ENCODE measurements at regions not wholly inside any gene's neighbourhood (a gene's known extent, or its start where the extent isn't known, plus 50 kb on each side); places are given as distances from the start of the nearest gene placed in this dataset.
"Not testable (repeated sequence)": the region's sequence is repeated elsewhere in the genome, so short reads cannot be mapped to it uniquely, and the experiment has no call there.

DNA sequence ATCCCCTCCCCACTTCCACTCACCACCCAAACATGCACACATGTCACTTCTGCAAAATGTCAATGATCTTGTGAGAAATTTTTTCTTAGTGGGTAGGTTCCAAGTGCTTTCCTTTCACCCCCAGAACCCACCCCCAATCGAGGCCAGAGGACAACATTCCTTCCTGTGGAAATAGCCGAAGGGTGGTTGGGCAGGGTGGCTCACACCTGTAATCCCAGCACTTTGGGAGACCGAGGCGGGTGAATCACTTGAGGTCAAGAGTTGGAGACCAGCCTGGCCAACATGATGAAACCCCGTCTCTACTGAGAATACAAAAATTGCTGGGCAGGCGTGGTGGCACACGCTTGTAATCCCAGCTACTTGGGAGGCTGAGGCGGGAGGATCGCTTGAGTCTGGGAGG is 208.7 kb downstream of the RAB11FIP4 start:
- ATAC-seq; intact Hi-C loops (cut with DNase I); DNase-seq (ENCODE audit: low spot score): not testable (repeated sequence)

DNA sequence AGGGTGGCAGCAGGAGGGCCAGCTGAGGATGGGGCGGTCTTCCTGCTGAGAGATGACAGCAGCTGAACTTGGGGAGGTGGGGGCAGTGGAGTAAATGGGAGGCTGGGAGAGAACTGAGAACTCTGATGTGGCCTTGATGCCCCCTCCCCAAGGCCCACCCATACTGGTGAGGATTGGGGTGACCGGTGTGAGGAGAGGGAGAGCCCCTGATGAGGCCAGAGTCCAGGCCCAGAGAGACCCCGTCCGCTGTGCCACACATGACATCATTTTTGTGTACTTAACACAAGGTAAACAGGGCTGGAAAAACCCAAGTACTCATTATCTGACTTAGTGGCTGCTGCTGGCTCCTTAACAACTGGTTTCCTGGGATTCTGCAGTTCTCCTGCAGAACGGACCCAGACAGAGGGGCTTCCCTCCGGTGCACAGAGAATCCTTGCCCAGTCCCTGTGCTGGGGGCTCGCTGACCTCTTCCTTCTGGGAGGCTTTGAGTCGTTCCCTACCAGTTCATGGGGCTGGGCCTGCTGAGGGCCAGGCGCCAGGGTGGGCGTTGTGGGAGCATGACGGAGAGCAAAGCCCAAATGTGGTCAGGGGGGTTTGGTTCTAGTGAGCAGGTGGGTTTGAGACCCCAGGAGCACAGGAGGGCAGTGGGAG is 207.6 kb downstream of the RAB11FIP4 start:
- DNase-seq (ENCODE audit: low spot score) (no peak), ATAC-seq (no peak)
- intact Hi-C loops (cut with DNase I) = no loop called here

DNA sequence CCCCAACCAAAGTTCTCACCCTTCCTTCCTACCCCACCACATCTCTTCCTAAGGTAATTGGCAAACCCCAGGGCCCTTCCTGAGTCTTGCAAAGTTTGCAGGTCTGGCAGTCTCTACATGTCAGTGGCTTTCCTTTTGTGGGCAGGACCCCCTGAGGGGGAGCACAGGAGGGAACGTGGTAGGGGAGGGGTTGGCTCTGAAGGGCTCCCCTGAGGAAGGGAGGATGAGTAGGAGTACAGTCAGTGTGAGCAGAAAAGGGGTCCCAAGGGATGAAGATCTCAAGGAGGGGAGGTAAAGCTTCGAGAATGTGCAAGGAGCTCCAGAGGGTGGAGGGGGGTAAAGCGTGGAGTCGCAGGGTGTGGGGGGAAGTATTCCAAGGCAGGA is 206.9 kb downstream of the RAB11FIP4 start:
- ATAC-seq = no peak
- intact Hi-C loops (cut with DNase I) = no loop called here
- no peak for DNase-seq (ENCODE audit: low spot score)

DNA sequence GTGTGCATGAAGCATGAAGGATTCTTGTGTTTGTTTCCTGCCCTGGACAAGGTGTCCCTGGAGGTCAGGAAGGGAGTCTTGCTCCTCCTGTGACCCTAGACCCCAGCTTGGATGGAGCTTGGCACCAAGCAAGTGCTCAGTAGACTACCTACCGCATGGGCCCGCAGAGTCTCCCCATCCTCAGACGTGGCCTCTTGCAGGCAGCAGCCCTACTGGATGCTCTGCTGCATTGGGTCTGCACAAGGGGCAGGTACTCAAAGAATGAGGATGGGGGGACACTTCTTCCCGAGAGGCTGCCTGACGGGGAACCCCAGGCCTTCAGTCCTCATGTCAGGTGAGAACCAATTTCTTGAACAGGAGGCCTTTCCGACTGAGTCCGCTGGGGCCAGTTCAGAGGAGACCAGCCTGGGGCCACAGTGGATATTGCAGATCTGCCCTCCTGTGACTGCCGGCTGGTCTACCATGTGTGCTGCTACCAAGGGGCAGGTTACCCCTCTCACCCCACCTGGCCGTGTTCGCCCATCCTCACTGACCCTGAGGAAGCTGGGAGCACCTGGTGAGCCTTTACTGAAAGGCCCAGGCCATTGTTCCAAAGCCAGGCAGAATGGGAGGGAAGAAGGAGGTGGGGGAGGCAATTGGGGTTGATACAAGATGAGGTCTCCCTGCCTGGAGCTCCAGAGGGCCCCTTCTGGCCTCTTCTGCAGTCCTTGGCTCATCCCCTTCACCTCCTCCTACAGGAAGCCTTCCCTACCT is 206.3 kb downstream of the RAB11FIP4 start:
- intact Hi-C loops (cut with DNase I) = no loop called here
- DNase-seq (ENCODE audit: low spot score) (no peak), ATAC-seq (no peak)

DNA sequence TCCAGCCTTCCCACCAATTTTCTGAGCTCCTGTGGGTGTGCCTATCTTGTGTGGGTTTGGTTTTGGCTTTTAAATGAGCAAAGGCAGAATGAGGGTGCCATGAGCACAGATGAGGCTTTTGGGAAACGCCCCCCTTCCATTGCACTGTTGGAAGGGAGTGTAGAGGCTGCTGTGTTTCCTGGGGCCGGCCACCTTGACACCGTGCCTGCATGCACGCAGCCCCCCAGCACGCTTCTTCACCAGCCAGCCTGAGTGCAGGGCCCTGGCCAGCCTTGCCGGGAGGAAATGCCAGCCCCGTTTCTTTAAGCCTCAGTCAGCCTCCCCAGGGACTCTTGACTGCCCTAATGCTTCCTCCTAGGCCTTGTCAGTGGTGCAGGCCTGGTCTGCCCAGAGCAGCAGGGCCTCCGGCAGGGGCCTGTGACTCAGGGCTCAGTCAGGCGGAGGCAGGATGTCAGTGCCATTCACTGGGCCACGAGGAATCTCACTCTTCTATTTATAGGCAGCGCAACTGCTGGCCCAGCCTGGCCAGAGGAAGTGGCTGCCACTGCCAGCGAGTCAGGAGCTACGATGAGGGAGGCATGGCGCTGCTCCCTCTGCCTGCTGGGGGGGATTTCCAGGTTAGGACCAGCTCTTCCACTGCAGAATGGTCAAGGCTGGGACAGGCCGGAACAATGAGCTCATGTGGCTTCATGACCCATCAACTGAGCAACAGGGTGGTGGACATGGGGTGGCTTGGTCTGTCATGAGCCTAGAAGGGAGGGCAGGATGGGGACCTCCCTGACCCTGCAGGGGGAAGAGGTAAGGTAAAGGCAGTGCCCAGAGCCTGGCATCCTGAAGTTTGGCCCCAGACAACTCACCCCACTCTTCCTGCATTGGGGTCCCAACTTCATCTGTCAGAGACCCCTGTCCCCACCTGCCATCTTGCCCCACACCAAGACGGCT is 205.2 kb downstream of the RAB11FIP4 start:
- ATAC-seq = peak; percentile 88
- peak; percentile 72 for DNase-seq (ENCODE audit: low spot score)
- intact Hi-C loops (cut with DNase I) = no loop called here

DNA sequence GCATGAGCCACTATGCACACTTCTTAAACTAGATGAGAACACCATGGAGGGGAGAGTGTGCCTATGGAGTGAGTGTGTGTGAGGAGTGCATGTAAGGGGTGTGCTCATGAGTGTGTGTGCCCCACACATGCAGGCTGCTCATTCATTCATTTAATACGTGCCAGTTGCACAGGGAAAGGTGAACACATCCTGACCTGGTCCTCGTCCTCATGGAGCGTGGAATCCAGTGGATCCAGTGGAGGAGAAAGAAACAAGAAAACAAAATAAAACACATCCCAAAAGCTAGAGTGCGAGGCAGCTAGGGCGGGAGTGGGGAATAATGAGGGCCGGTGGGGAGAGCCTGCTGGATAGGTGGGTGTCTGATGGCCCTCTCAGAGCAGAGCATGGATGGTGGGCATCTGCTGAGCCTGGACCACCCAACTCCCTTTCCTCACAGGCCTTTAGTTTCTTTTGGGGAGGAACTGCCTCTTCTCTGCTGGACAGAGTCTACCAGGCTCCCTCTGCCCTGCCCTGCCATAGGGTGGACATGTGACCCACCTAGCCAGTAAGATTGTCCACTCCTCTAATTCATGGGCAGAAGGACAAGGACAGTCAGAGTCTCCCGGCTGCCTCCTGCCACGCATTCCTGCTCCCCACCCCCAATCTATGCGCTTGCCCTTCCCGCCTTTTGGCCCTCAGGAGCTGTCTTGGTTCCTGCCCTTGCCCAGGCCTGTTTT is 204.3 kb downstream of the RAB11FIP4 start:
- intact Hi-C loops (cut with DNase I) = no loop called here
- no peak for DNase-seq (ENCODE audit: low spot score)
- ATAC-seq = peak; percentile 25

DNA sequence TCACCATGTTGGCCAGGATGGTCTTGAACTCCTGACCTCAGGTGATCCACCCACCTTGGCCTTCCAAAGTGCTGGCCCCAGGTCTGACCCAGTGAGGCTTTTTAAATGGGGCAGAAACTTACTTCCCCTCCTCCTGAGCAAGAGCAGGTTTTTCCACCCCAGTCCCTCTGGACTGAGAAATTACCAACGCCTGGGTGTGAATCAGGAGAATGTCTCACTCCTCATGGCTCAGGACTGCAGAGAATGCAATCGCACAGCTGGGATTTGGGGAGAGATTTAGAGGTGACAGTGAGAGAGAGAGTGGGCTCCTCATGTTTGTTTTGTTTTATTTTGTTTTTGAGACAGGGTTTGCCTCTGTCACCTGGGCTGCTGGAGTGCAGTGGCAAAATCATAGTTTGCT is 203.6 kb downstream of the RAB11FIP4 start:
- DNase-seq (ENCODE audit: low spot score) (no peak), ATAC-seq (no peak)
- intact Hi-C loops (cut with DNase I) = no loop called here

DNA sequence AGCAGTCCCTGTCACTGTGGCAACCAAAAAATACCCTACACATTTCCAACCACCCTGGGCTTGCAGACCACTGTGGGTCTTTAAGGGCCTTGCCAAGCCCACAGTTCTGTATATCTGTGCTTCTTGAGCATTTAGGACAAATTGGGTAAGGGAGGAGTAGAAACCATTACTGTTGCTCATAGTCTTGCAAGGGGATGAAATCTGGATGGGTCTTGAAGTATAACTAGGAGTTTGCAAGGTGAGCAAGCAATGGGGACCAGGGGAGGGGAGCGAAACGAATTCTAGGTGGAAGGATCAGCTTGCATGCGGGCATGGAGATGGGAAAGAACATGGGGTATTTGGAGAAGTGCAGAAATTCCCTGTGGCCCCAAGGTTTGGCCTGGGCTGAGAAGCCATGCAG is 202.9 kb downstream of the RAB11FIP4 start:
- no peak for ATAC-seq
- intact Hi-C loops (cut with DNase I) = no loop called here
- DNase-seq (ENCODE audit: low spot score) = no peak

DNA sequence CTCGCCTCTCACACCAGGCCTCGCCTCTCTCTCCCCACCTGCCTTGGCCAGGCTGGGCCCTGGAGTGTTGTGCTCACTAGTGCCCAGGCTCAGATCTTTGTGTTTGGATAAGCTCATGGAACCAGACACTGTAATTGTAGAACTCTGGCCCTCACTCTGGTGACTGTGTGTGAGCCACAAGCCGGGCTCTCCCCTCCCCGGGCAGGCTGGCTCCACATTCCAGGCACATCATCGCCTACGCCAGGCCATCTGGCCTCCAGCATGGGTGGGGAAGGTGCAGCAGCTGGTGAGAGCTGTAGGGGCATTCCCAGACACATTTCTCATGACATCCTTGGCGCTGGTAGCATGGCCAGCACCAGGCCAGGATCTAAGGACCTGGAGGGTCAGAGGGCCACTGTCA is 202.3 kb downstream of the RAB11FIP4 start:
- intact Hi-C loops (cut with DNase I) = no loop called here
- ATAC-seq = no peak
- DNase-seq (ENCODE audit: low spot score) = no peak

DNA sequence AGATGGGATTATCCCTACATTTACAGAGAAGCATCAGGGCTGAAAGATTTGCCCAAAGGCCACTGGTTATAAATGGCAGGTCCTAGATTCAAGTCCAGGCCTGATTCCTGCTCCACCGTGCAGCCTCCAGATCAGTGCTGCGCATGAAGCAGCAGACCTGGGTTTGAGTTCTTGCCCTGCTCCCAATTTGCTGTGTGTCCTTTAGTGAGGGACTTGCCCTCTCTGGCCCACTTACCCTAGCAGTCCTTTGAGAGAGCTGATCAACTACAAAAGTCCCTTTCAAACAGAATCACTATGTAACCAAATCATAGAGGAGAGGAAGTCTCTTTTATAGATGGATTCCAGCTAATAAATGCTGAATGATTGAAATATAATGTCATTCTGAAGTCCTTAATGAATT is 200.4 kb downstream of the RAB11FIP4 start:
- ATAC-seq (no peak), DNase-seq (ENCODE audit: low spot score) (no peak)
- intact Hi-C loops (cut with DNase I) = no loop called here

DNA sequence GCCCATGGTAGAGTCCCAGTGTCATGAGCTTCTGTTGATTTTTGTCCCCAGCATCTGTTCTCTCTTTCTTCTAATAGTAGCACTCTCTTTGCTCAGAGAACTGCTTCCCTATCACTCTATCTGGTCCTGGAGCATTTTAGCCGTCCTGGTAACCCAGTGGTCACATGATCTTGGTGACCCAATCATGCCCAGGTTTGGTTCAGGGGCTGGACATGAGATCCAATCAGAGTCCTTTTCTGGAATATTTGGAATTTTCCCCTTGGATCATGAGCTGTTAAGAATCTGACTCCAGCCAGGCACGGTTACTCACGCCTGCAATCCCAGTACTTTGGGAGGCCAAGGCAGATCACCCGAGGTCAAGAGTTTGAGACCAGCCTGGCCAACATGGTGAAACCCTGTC is 197.0 kb downstream of the RAB11FIP4 start:
- ATAC-seq = no peak
- intact Hi-C loops (cut with DNase I) = no loop called here
- DNase-seq (ENCODE audit: low spot score) = no peak

DNA sequence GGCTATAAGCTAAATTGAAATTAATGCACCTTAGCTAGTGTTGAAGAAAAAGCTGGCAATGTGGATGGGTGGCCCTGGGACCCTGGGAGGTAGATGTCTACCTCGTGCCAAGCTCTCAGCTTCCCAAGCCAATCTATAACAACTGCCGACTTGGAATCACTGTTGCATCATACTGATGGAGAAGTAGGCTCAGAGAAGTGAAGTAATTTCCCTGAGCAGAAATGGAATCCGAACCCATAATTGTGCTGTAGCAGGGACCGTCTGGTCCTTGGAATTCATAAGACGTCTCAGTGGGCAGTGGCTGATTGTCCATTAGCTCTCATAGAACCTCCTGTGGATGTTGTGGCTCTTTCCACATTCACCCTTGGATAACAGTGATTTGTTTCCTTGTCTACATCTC is 196.6 kb downstream of the RAB11FIP4 start:
- ATAC-seq = no peak
- no peak for DNase-seq (ENCODE audit: low spot score)
- intact Hi-C loops (cut with DNase I) = no loop called here

Data from sciatic nerve (tissue), 2 donors.